Suprapubic skin (tissue), 4 donors: ENCODE measurements at regions not wholly inside any gene's neighbourhood (a gene's known extent, or its start where the extent isn't known, plus 50 kb on each side); places are given as distances from the start of the nearest gene placed in this dataset.

ENCODE experiments used
- DNase-seq, 2 donors: peaks; one replicate each; pipeline ENCODE4 v3.0.0-alpha.2; 2019; ENCODE audit warnings: low spot score in 2 of 2
- H3K27ac ChIP-seq: fragments of 200-600 bp; sonication (generic); one replicate; pipeline ENCODE4 v1.5.1; 2019
- H3K27me3 ChIP-seq: fragments of 200-600 bp; sonication (generic); one replicate; pipeline ENCODE4 v1.5.1; 2019
- H3K36me3 ChIP-seq: fragments of 200-600 bp; sonication (generic); one replicate; pipeline ENCODE4 v1.5.1; 2019
- H3K4me1 ChIP-seq: fragments of 200-600 bp; sonication (generic); one replicate; pipeline ENCODE4 v1.5.1; 2019
- H3K4me3 ChIP-seq: fragments of 200-600 bp; sonication (generic); one replicate; pipeline ENCODE4 v1.5.1; 2019; ENCODE audit warnings: mild to moderate bottlenecking
- H3K9me3 ChIP-seq: fragments of 200-600 bp; sonication (generic); one replicate; pipeline ENCODE4 v1.5.1; 2019
- CTCF ChIP-seq, 2 donors: fragments of 200-600 bp in 1 of 2; fragments of 450-650 bp in 1 of 2; sonication (generic) in 1 of 2; IDR thresholded peaks; one replicate each; pipeline ENCODE4 v1.5.1; 2016 to 2019; ENCODE audit warnings: antibody characterized with exemption in 2 of 2, mild to moderate bottlenecking in 1 of 2, moderate library complexity in 1 of 2
- EP300 ChIP-seq: sonication (generic); formaldehyde crosslinking; IDR thresholded peaks from one replicate; pipeline ENCODE4 v1.6.1; 2017; ENCODE audit warnings: antibody characterized with exemption
- POLR2A ChIP-seq, 2 donors: fragments of 450-650 bp; IDR thresholded peaks; one replicate each; pipeline ENCODE4 v1.6.1; 2017; ENCODE audit warnings: antibody characterized with exemption in 2 of 2, mild to moderate bottlenecking in 2 of 2, moderate library complexity in 2 of 2
- POLR2AphosphoS5 ChIP-seq, 3 donors: sonication (generic); formaldehyde crosslinking; IDR thresholded peaks; one replicate each; pipeline ENCODE4 v1.6.1; 2017; ENCODE audit warnings: antibody characterized with exemption in 3 of 3
- WGBS: methylation state at CpG from one replicate; pipeline ENCODE4 v1.1.5; 2018; 5-methylcytosine and 5-hydroxymethylcytosine counted together

- TF ChIP-seq EP300 (no peak), POLR2A (IDR thresholded peaks at IDR 0.05) (no peak), CTCF (IDR thresholded peaks at IDR 0.05) (no peak), POLR2AphosphoS5 (IDR thresholded peaks at IDR 0.05) (no peak)
- Histone ChIP-seq H3K36me3 (no peaks in the 10 kb centered on the region), H3K4me3 (no peak overlapping the region), H3K9me3 (no peaks in the 10 kb centered on the region), H3K27ac (no peak overlapping the region), H3K27me3 (no peaks in the 10 kb centered on the region), H3K4me1 (peaks cover 9% of the 10 kb centered on the region)
- WGBS: 94% methylated on average over 4 of the region's 4 CpGs
- DNase-seq: no peak
These were observed 65.9 kb downstream of the UCHL1 start for GRCh38 chr4:41322617-41323016.

- DNase-seq: no peak
- Histone ChIP-seq H3K4me1 (peaks cover 9% of the 10 kb centered on the region), H3K36me3 (no peaks in the 10 kb centered on the region), H3K27me3 (no peaks in the 10 kb centered on the region), H3K9me3 (no peaks in the 10 kb centered on the region), H3K4me3 (no peak overlapping the region), H3K27ac (no peak overlapping the region)
- TF ChIP-seq POLR2AphosphoS5 (IDR thresholded peaks at IDR 0.05) (no peak), EP300 (no peak), POLR2A (IDR thresholded peaks at IDR 0.05) (no peak), CTCF (IDR thresholded peaks at IDR 0.05) (no peak)
- WGBS: 91% methylated on average over 1 of the region's 1 CpG
These were observed 66.5 kb downstream of the UCHL1 start for GRCh38 chr4:41323179-41323578.

DNA sequence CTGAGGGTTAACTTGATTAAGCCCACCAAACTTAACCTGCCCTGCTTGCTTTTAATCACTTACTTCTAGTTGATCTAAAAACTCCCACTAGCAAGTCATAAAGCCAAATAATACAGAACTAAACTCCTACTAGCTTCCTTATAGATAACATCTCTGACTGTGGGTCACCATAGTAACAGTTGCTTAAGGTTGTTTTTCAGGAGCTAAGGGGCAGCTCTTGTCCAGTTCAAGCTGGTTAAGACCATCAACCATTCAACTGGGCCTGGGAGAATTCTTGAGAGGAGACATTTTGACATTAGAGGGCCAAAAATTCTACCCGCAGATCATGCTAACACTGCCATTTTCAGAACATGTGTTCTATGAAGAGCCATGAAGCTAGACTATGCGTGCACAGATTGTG is 67.0 kb downstream of the UCHL1 start:
- Histone ChIP-seq H3K27me3 (no peaks in the 10 kb centered on the region), H3K4me1 (peaks cover 9% of the 10 kb centered on the region), H3K36me3 (no peaks in the 10 kb centered on the region), H3K27ac (no peak overlapping the region), H3K9me3 (no peaks in the 10 kb centered on the region), H3K4me3 (no peak overlapping the region)
- no peak for TF ChIP-seq POLR2AphosphoS5 (IDR thresholded peaks at IDR 0.05)
- TF ChIP-seq EP300: no peak
- no peak for TF ChIP-seq POLR2A (IDR thresholded peaks at IDR 0.05)
- no peak for TF ChIP-seq CTCF (IDR thresholded peaks at IDR 0.05)
- WGBS: 96% methylated on average over 2 of the region's 2 CpGs
- DNase-seq: no peak

- Histone ChIP-seq H3K9me3 (no peaks in the 10 kb centered on the region), H3K27me3 (no peaks in the 10 kb centered on the region), H3K36me3 (no peaks in the 10 kb centered on the region), H3K4me1 (peaks cover 5% of the 10 kb centered on the region), H3K27ac (no peak overlapping the region), H3K4me3 (no peak overlapping the region)
- DNase-seq: no peak
- 82% methylated on average over 6 of the region's 6 CpGs for WGBS
- TF ChIP-seq CTCF (IDR thresholded peaks at IDR 0.05) (no peak), POLR2AphosphoS5 (IDR thresholded peaks at IDR 0.05) (no peak), POLR2A (IDR thresholded peaks at IDR 0.05) (no peak)
These were observed 68.1 kb downstream of the UCHL1 start for GRCh38 chr4:41324861-41325260.

- H3K9me3 ChIP-seq: no peaks in the 10 kb centered on the region
- H3K4me1 ChIP-seq: no peaks in the 10 kb centered on the region
- DNase-seq: no peak
- no peak for TF ChIP-seq CTCF (IDR thresholded peaks at IDR 0.05)
- TF ChIP-seq POLR2AphosphoS5 (IDR thresholded peaks at IDR 0.05): no peak
- TF ChIP-seq POLR2A (IDR thresholded peaks at IDR 0.05): no peak
- no peak for TF ChIP-seq EP300
- H3K27me3 ChIP-seq: no peaks in the 10 kb centered on the region
- no peaks in the 10 kb centered on the region for H3K36me3 ChIP-seq
- no peak overlapping the region for H3K4me3 ChIP-seq
- H3K27ac ChIP-seq: no peak overlapping the region
These were observed 69.2 kb downstream of the UCHL1 start for GRCh38 chr4:41325901-41326300.
